Peyer's patch (tissue), 4 donors: ENCODE measurements at regions not wholly inside any gene's neighbourhood (a gene's known extent, or its start where the extent isn't known, plus 50 kb on each side); places are given as distances from the start of the nearest gene placed in this dataset.
A peak's percentile ranks its signal among the peaks of the same experiment; 100 is the strongest.

ENCODE experiments used
- DNase-seq, 3 donors: peaks; one replicate each; pipeline ENCODE4 v3.0.0-alpha.2; 2017 to 2019
- H3K27ac ChIP-seq, 4 donors: fragments of 200-600 bp; sonication (generic); one replicate each; pipeline ENCODE4 v1.5.1; 2016 to 2019
- H3K27me3 ChIP-seq, 2 donors: fragments of 200-600 bp; sonication (generic); one replicate each; pipeline ENCODE4 v1.5.1; 2019
- H3K36me3 ChIP-seq, 3 donors: fragments of 200-600 bp; sonication (generic); one replicate each; pipeline ENCODE4 v1.5.1; 2016 to 2019
- H3K4me1 ChIP-seq, 4 donors: fragments of 200-600 bp; sonication (generic); one replicate each; pipeline ENCODE4 v1.5.1; 2016 to 2019
- H3K4me3 ChIP-seq, 4 donors: fragments of 200-600 bp; sonication (generic); 1 replicate in 3 of 4; 2 replicates in 1 of 4; pipeline ENCODE4 v1.5.1; 2016 to 2019; ENCODE audit warnings: mild to moderate bottlenecking in 1 of 4
- H3K9me3 ChIP-seq, 4 donors: fragments of 200-600 bp; sonication (generic); one replicate each; pipeline ENCODE4 v1.5.1; 2016 to 2019; ENCODE audit warnings: mild to moderate bottlenecking in 1 of 4
- CTCF ChIP-seq, 6 experiments: fragments of 450-650 bp in 4 of 6; fragments of 200-600 bp in 2 of 6; sonication (generic) in 1 of 6; IDR thresholded peaks; one replicate each; pipeline ENCODE4 v1.5.1; 2017 to 2019; ENCODE audit warnings: antibody characterized with exemption in 6 of 6, mild to moderate bottlenecking in 3 of 6, moderate library complexity in 1 of 6
- POLR2A ChIP-seq, 2 donors: fragments of 450-650 bp; IDR thresholded peaks; one replicate each; pipeline ENCODE4 v1.5.1; 2017; ENCODE audit warnings: antibody characterized with exemption in 2 of 2, mild to moderate bottlenecking in 2 of 2, moderate library complexity in 2 of 2

- H3K4me3 ChIP-seq, result no peak overlapping the region
- no peaks in the 10 kb centered on the region for H3K27me3 ChIP-seq
- no peaks in the 10 kb centered on the region for H3K9me3 ChIP-seq
- H3K4me1 ChIP-seq, result no peaks in the 10 kb centered on the region
- no peak overlapping the region for H3K27ac ChIP-seq
- TF ChIP-seq POLR2A (IDR thresholded peaks at IDR 0.05), result no peak
- TF ChIP-seq CTCF (IDR thresholded peaks at IDR 0.05), result peak in 4 of 6 experiments; percentile 13 to 53 (median 50)
- peak in 1 of 3 donors; percentile 62 for DNase-seq
- H3K36me3 ChIP-seq, result no peaks in the 10 kb centered on the region
Measured at GRCh38 chr5:39716532-39717028, 291.8 kb upstream of the DAB2 start.

DNA sequence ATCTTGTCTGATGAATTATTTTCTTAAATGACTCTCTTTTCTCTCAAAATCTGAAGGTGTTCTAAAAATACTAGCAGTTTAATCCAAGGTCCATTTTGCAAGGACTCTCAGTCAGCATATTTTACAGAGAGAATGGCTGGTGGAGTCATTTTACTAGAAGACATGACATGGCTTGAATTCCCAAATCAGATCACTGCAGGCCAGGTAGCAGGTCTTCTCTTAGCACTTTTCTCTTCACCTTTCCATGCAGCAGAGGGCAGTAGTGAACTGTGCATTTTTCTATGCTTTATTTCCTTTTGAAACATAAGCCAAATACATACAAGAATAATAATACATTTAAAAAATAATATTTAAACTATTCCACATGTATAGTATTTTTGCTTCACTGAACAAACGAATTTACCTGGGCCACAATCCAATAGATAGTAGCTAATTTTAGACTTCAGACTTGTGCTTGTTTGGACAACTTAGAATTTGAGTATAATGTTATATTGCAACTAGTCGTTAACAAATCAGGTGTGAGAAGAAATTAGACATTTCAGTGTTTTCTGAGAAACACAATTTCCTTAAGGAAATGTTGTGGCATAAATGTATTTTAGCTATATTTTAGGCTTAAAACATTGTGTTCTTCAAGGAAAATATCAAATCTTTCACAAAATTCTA is 289.4 kb upstream of the DAB2 start:
- TF ChIP-seq CTCF (IDR thresholded peaks at IDR 0.05), result peak in 4 of 6 experiments; percentile 46 to 71 (median 67)
- TF ChIP-seq POLR2A (IDR thresholded peaks at IDR 0.05), result no peak
- H3K4me3 ChIP-seq, result no peak overlapping the region
- peak in 1 of 3 donors; percentile 69 for DNase-seq
- no peak overlapping the region for H3K27ac ChIP-seq
- no peaks in the 10 kb centered on the region for H3K9me3 ChIP-seq
- H3K4me1 ChIP-seq, result no peaks in the 10 kb centered on the region
- H3K36me3 ChIP-seq, result no peaks in the 10 kb centered on the region
- no peaks in the 10 kb centered on the region for H3K27me3 ChIP-seq

GRCh38 chr5:39713250-39713916 is 288.6 kb upstream of the DAB2 start:
- no peak for DNase-seq
- Histone ChIP-seq H3K27me3 (no peaks in the 10 kb centered on the region), H3K36me3 (no peaks in the 10 kb centered on the region), H3K4me3 (no peak overlapping the region), H3K9me3 (no peaks in the 10 kb centered on the region), H3K4me1 (no peaks in the 10 kb centered on the region), H3K27ac (no peak overlapping the region)
- TF ChIP-seq POLR2A (IDR thresholded peaks at IDR 0.05) (no peak), CTCF (IDR thresholded peaks at IDR 0.05) (no peak)

DNA sequence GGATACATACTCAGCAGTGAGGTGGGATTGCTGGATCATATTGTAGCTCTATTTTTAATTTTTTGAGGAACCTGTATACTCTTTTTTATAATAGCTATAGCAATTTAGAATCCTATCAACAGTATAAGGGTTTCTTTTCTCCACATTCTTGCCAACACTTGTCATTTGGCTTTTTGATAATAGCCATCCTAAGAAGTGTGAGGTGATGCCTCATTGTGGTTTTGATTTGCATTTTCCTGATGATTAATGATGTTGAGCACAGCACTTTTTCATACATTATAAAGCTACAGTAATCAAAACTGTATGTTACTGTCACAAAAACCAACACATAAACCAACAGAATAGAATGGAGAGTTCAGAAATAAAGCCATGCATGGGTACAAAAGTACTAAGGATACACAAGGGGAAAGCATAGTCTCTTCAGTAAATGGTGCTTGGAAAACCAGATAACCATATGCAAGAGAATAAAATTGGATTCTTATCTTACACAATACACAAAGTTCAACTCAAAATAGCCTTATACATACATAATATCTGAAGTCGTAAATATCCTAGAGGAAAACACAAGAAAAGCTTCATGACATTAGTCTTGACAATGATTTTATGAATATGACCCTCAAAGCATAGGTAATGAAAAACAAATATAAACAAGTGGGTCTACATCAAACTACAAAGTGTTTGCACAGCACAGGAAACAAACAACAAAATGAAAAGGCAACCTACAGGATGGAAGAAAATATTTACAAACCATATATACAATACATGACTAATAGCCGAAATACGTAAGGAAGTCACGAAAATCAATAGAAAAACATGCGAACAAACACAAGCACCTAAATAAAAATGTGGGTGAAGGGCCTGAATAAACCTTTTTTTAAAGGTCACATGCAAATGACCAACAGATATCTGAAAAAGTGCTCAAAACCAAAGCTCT is 287.8 kb upstream of the DAB2 start:
- TF ChIP-seq POLR2A (IDR thresholded peaks at IDR 0.05), result no peak
- no peak for TF ChIP-seq CTCF (IDR thresholded peaks at IDR 0.05)
- H3K27ac ChIP-seq, result no peak overlapping the region
- no peaks in the 10 kb centered on the region for H3K27me3 ChIP-seq

GRCh38 chr5:39711821-39712220 is 287.0 kb upstream of the DAB2 start:
- H3K9me3 ChIP-seq, result no peaks in the 10 kb centered on the region
- H3K4me1 ChIP-seq, result no peaks in the 10 kb centered on the region
- no peak overlapping the region for H3K4me3 ChIP-seq
- no peaks in the 10 kb centered on the region for H3K27me3 ChIP-seq
- no peak for DNase-seq
- no peak overlapping the region for H3K27ac ChIP-seq
- TF ChIP-seq POLR2A (IDR thresholded peaks at IDR 0.05) (no peak), CTCF (IDR thresholded peaks at IDR 0.05) (no peak)
- H3K36me3 ChIP-seq, result no peaks in the 10 kb centered on the region

More for the DNA sequence above, 287.8 kb upstream of the DAB2 start:
- no peak for DNase-seq
- Histone ChIP-seq H3K4me1 (no peaks in the 10 kb centered on the region), H3K4me3 (no peak overlapping the region), H3K9me3 (no peaks in the 10 kb centered on the region), H3K36me3 (no peaks in the 10 kb centered on the region)
